ENCODE measurements at regions not wholly inside any gene's neighbourhood (a gene's known extent, or its start where the extent isn't known, plus 50 kb on each side); places are given as distances from the start of the nearest gene placed in this dataset.

- TF ChIP-seq CTCF (IDR thresholded peaks at IDR 0.05) (no peak), POLR2A (IDR thresholded peaks at IDR 0.05) (no peak), POLR2AphosphoS5 (IDR thresholded peaks at IDR 0.05) (no peak)
Measured at GRCh38 chr4:64967286-64967685, 558.0 kb upstream of the TECRL start.

Data from breast epithelium (tissue), 3 donors.